IPS-18c (cell line): ENCODE measurements at regions not wholly inside any gene's neighbourhood (a gene's known extent, or its start where the extent isn't known, plus 50 kb on each side); places are given as distances from the start of the nearest gene placed in this dataset.
"Not testable (repeated sequence)": the region's sequence is repeated elsewhere in the genome, so short reads cannot be mapped to it uniquely, and the experiment has no call there.

Experiments used
- H3K4me3 ChIP-seq: 2 replicates; pipeline ENCODE4 v1.7.0; 2013; ENCODE audit warnings: low read depth, mild to moderate bottlenecking, low read length, moderate library complexity; ENCODE audit not compliant: insufficient read depth
- H3K9me3 ChIP-seq: one replicate; pipeline ENCODE4 v1.6.1; 2013; ENCODE audit warnings: mild to moderate bottlenecking, low read length, moderate library complexity; ENCODE audit not compliant: control insufficient read depth, insufficient read depth

- no peaks in the 10 kb centered on the region for H3K9me3 ChIP-seq
- H3K4me3 ChIP-seq = no peak overlapping the region
These were observed 140.8 kb upstream of the RIMS1 start for GRCh38 chr6:71745525-71745924.

- Histone ChIP-seq H3K9me3 (no peaks in the 10 kb centered on the region), H3K4me3 (no peak overlapping the region)
These were observed 120.1 kb upstream of the RIMS1 start for GRCh38 chr6:71766146-71766760.

- H3K9me3 ChIP-seq = no peaks in the 10 kb centered on the region
- H3K4me3 ChIP-seq = no peak overlapping the region
These were observed 119.6 kb upstream of the RIMS1 start for GRCh38 chr6:71766796-71767195.

- Histone ChIP-seq H3K9me3 (no peaks in the 10 kb centered on the region), H3K4me3 (no peak overlapping the region)
These were observed 118.0 kb upstream of the RIMS1 start for GRCh38 chr6:71768356-71768755.

GRCh38 chr6:71808865-71809264 is 77.5 kb upstream of the RIMS1 start:
- Histone ChIP-seq H3K4me3 (no peak overlapping the region), H3K9me3 (no peaks in the 10 kb centered on the region)

- H3K9me3 ChIP-seq = no peaks in the 10 kb centered on the region
These were observed 75.5 kb upstream of the RIMS1 start for GRCh38 chr6:71810880-71811279.

GRCh38 chr6:71822625-71823024 is 63.7 kb upstream of the RIMS1 start:
- no peak overlapping the region for H3K4me3 ChIP-seq
- H3K9me3 ChIP-seq = no peaks in the 10 kb centered on the region

More at GRCh38 chr6:71810880-71811279, 75.5 kb upstream of the RIMS1 start:
- H3K4me3 ChIP-seq = no peak overlapping the region

GRCh38 chr6:71832110-71832764 is 54.1 kb upstream of the RIMS1 start:
- not testable (repeated sequence) for H3K9me3 ChIP-seq, H3K4me3 ChIP-seq
